ENCODE measurements at regions not wholly inside any gene's neighbourhood (a gene's known extent, or its start where the extent isn't known, plus 50 kb on each side); places are given as distances from the start of the nearest gene placed in this dataset.

DNA sequence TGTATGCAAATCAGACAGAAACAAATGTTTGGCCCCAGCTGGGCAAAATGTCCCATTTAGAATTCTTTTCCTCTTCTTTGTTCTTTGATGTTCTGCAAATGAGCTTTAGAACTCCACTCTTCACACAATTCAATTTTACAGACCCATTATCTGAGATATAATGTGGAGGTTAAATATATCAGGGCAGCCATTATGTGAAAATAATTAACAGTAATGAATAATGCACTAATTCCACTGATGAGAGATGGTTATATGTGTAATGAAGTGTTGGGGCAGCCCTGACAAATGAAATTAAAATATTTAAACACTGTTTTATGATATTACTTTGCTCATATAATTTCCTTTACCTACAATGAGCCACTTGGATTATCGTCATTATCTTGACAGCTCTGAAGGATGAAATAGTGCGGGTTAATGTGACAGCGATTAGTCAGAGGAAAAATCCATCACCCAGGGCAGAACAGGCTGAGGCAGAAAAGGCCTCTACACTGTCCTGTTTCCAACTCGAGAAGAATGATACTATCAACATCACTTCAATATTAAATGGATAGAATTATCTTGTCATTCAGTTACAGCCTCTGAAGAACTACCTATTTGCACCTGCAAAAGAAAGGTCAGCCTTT is 321.1 kb downstream of the RBM26 start:
- DNase-seq (ENCODE audit: low read depth in 2 of 2) = no peak

- DNase-seq (ENCODE audit: low read depth in 2 of 2) = no peak
Measured at GRCh38 chr13:79081942-79082341, 324.1 kb downstream of the RBM26 start.

GRCh38 chr13:79079351-79079839 is 326.7 kb downstream of the RBM26 start:
- DNase-seq (ENCODE audit: low read depth in 2 of 2) = no peak

- DNase-seq (ENCODE audit: low read depth in 2 of 2) = no peak
Measured at GRCh38 chr13:79075703-79076102, 330.4 kb downstream of the RBM26 start.

DNA sequence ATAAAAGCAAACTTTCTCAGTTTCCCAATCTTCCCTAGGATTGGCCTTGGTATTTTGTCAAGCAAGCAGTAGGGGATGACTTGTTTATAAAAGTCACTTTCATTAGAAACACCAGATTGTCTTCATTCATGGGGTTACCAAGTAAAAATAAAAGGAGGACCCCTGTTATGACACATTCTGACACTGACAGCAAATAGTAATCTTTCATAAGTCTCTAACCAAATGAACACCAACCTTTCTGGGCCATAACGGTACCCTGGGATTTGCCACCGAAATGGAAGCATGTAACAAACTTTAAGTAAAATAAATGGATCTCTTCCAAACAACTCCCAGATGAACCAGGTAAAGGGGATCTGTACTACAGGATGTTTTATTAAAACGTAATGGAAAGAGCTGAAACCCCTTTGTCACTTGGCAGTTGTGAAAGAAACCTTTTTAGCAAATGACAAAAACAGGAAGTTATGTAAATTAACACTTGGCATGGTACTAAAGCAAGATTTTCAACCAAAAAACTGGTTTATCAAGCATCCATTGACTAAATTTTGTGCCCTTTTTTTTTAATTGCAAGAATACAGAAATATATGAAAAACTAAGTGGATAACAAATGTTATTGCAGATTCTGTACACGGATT is 335.6 kb downstream of the RBM26 start:
- no peak for DNase-seq (ENCODE audit: low read depth in 2 of 2)

- no peak for DNase-seq (ENCODE audit: low read depth in 2 of 2)
Measured at GRCh38 chr13:79062291-79062690, 343.8 kb downstream of the RBM26 start.

- DNase-seq (ENCODE audit: low read depth in 2 of 2) = no peak
Measured at GRCh38 chr13:79060216-79060615, 345.8 kb downstream of the RBM26 start.

DNA sequence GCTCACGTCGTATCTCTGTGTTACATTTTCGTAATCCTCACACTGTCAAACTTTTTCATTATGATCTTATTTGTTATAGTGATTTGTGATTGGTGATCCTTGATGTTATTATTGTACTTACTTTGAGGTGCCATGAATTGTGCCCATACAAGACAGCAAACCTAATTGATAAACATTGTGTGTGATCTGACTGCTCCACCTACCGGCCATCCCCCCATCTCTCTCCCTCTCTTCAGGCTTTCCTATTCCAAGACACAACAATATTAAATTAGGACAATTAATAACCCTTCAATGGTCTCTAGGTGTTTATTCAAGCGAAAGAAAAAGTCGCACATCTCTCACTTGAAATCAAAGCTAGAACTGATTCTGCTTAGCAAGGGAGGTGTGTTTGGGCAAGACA is 349.3 kb downstream of the RBM26 start:
- no peak for DNase-seq (ENCODE audit: low read depth in 2 of 2)

- DNase-seq (ENCODE audit: low read depth in 2 of 2) = no peak
Measured at GRCh38 chr13:79051472-79051871, 354.6 kb downstream of the RBM26 start.

DNA sequence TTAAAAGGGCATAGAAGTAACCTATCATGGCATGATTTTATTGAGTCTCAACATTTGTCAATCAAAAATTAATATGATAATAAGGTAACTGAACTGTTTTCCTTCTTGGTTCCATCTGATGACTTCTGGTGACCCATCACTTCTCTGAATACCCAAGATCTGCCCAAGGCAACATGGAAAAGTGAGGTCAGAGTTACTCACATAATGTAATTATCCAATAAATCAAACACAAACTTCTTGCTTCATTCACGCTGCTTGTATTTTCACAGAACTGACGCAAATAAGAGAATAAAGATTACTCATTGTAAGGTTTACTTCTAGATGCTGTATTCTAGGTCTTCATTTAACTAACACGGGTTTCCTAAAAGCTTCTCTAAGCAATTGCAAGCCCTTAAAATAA is 361.6 kb downstream of the RBM26 start:
- DNase-seq (ENCODE audit: low read depth in 2 of 2) = no peak

GRCh38 chr13:79043208-79043607 is 362.8 kb downstream of the RBM26 start:
- no peak for DNase-seq (ENCODE audit: low read depth in 2 of 2)

DNA sequence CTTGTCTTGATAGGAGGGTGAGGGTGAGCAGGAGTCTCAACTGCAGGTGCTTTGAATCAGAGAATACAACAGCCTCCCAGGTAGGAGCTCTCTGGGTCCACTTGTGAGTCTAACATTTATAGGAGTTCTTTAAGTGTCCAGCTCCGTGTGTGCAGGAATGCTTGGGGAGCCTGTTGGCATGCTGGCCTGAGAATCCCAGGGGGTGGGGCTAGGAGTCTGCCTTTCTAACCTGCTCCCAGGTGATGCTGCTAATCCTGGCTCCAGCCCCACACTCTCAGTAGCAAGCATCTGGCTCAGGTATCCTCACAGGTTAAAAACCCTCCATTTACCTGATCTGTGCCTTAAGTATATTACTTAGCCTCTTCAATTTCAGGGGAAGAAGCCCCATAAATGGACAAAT is 368.9 kb downstream of the RBM26 start:
- no peak for DNase-seq (ENCODE audit: low read depth in 2 of 2)

DNA sequence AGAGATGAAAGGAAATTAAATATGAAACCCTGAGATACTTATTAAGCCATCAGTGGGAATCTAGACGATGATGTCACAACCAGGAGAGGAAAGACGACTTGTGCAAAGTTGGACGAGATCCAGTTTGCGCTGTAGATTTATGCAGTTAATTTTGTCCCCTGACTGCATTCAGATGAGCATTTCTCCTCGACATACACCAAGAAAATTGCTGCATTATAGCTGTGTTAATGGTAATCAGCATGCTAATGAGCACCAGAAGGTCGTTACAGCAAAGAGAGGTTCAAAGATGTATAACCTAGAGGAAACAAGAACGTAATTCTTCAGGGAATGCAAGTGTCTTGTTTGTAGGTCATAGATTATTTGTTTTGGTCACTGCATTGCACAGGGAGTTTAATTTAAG is 371.7 kb downstream of the RBM26 start:
- no peak for DNase-seq (ENCODE audit: low read depth in 2 of 2)

- DNase-seq (ENCODE audit: low read depth in 2 of 2) = no peak
Measured at GRCh38 chr13:79030513-79030912, 371.6 kb upstream of the OBI1 start.

DNA sequence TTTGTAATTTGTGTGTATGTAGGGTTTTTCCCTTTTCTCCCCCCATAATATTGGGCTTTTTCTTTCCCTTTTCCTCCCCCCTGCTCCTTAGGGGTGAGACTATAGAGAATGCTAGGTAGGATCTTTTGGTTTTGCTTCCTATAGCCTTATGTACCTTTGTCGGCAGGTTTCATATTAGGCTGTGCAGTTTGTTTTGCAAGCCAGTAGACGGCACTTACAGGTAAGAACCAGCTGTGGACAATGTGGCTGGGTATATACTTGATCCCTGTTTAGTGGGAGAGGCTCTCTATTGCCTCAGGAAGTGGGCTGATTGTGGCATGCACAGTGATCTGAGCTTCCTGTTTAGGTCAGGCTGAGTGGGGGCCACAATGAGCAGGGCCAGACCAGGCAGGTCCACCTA is 359.2 kb upstream of the OBI1 start:
- no peak for DNase-seq (ENCODE audit: low read depth in 2 of 2)

- DNase-seq (ENCODE audit: low read depth in 2 of 2) = no peak
Measured at GRCh38 chr13:79011179-79011578, 352.2 kb upstream of the OBI1 start.

- DNase-seq (ENCODE audit: low read depth in 2 of 2) = no peak
Measured at GRCh38 chr13:79003989-79004898, 345.3 kb upstream of the OBI1 start.

DNA sequence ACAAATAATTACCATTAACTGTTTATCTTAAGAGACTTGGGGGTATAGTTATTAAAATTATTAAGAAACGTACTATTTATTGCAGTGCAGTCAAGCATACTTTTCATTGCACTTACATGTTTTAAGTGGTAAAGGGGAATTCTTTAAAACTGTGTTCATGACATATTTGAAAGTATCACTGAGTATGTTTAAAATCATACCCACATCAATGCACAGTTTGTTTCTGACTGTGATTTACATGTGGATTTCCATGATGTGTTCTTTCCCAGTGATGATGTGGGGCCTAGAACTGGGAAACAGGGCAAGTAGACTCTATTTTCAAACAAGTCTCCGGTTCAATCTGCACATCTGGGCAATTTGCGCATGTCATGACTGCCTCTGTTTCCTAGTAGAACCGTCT is 340.5 kb upstream of the OBI1 start:
- no peak for DNase-seq (ENCODE audit: low read depth in 2 of 2)

GRCh38 chr13:78998630-78999315 is 339.8 kb upstream of the OBI1 start:
- no peak for DNase-seq (ENCODE audit: low read depth in 2 of 2)

GRCh38 chr13:78997902-78998629 is 339.1 kb upstream of the OBI1 start:
- no peak for DNase-seq (ENCODE audit: low read depth in 2 of 2)

DNA sequence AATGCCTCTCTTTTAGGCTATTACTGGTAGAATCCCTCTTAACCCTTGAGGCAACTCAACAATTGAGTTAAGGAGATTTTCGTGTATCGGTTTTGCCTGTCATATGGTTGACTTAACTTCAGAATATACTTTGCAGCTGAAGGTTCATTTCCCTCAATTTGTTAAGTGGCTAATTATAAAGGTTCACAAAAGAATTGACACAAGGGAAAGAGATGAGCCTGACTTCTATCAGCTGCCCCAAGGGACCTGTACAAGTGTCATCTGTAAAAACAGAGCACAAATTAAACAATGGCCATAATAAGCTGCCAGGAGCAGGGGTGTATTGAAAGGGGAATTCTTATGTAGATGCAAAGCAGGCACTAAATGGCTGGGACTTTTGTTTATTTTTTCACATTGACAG is 334.8 kb upstream of the OBI1 start:
- no peak for DNase-seq (ENCODE audit: low read depth in 2 of 2)
